HL-60 (cell line): ENCODE measurements at regions not wholly inside any gene's neighbourhood (a gene's known extent, or its start where the extent isn't known, plus 50 kb on each side); places are given as distances from the start of the nearest gene placed in this dataset.
"Not testable (repeated sequence)": the region's sequence is repeated elsewhere in the genome, so short reads cannot be mapped to it uniquely, and the experiment has no call there.

Experiments
- DNase-seq, 2 experiments: peaks; one replicate each; pipeline ENCODE4 v3.0.0-alpha.2; 2010 to 2020; ENCODE audit warnings: low read depth in 1 of 2, low spot score in 1 of 2
- H3K27ac ChIP-seq: fragments of 250-450 bp; sonication (Bioruptor Pico); replicated peaks from 2 replicates; pipeline ENCODE4 v1.5.1; 2020; ENCODE audit warnings: mild to moderate bottlenecking, moderate library complexity
- H3K27me3 ChIP-seq: fragments of 250-450 bp; sonication (Bioruptor Pico); 2 replicates; pipeline ENCODE4 v1.5.1; 2021; ENCODE audit warnings: mild to moderate bottlenecking, moderate library complexity; ENCODE audit not compliant: insufficient read depth, poor library complexity, severe bottlenecking
- H3K4me3 ChIP-seq: replicated peaks from 2 replicates; pipeline ENCODE4 v1.5.1; 2011; ENCODE audit warnings: mild to moderate bottlenecking, control low read depth, low read length; ENCODE audit not compliant: insufficient read depth
- GABPA ChIP-seq: IDR thresholded peaks from 2 replicates; pipeline ENCODE4 v1.6.1; 2012; ENCODE audit warnings: low read depth
- POLR2AphosphoS5 ChIP-seq: IDR thresholded peaks from 2 replicates; pipeline ENCODE4 v1.6.1; 2012; ENCODE audit warnings: low read depth
- SPI1 ChIP-seq: IDR thresholded peaks from 2 replicates; pipeline ENCODE4 v1.6.1; 2012; ENCODE audit warnings: low read depth, mild to moderate bottlenecking, borderline replicate concordance
- TF ChIP-seq, protein P1 (sequence below): IDR thresholded peaks from 2 replicates; pipeline ENCODE4 v1.6.1; 2012; ENCODE audit warnings: low read depth; ENCODE audit not compliant: insufficient replicate concordance
- TF ChIP-seq, protein P2 (sequence below): IDR thresholded peaks from one replicate; pipeline ENCODE4 v1.5.1; 2011; ENCODE audit warnings: low read length, control low read depth, inconsistent platforms; ENCODE audit not compliant: insufficient read depth

DNA sequence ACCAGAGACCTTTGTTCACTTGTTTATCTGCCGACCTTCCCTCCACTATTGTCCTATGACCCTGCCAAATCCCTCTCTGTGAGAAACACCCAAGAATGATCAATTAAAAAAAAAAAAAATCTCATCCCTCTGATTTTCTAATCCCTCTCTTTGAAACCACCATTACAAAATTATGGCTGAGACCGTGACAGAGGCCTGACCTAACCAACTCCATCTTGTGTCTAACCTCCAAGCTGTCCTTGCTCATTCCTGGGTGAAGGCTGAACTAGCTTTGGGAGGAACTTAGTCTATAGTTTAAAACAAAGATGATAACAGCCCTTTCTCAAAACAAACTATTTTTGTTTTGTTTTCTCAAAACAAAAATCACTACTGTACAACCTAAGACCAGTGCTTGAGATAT, 474.5 kb downstream of the TMEM114 start:
- DNase-seq = no peak
- no peaks in the 10 kb centered on the region for H3K27me3 ChIP-seq
- TF ChIP-seq SPI1 = no peak
- TF ChIP-seq, protein P1, sequence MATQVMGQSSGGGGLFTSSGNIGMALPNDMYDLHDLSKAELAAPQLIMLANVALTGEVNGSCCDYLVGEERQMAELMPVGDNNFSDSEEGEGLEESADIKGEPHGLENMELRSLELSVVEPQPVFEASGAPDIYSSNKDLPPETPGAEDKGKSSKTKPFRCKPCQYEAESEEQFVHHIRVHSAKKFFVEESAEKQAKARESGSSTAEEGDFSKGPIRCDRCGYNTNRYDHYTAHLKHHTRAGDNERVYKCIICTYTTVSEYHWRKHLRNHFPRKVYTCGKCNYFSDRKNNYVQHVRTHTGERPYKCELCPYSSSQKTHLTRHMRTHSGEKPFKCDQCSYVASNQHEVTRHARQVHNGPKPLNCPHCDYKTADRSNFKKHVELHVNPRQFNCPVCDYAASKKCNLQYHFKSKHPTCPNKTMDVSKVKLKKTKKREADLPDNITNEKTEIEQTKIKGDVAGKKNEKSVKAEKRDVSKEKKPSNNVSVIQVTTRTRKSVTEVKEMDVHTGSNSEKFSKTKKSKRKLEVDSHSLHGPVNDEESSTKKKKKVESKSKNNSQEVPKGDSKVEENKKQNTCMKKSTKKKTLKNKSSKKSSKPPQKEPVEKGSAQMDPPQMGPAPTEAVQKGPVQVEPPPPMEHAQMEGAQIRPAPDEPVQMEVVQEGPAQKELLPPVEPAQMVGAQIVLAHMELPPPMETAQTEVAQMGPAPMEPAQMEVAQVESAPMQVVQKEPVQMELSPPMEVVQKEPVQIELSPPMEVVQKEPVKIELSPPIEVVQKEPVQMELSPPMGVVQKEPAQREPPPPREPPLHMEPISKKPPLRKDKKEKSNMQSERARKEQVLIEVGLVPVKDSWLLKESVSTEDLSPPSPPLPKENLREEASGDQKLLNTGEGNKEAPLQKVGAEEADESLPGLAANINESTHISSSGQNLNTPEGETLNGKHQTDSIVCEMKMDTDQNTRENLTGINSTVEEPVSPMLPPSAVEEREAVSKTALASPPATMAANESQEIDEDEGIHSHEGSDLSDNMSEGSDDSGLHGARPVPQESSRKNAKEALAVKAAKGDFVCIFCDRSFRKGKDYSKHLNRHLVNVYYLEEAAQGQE = no peak
- TF ChIP-seq GABPA = no peak
- TF ChIP-seq, protein P2, sequence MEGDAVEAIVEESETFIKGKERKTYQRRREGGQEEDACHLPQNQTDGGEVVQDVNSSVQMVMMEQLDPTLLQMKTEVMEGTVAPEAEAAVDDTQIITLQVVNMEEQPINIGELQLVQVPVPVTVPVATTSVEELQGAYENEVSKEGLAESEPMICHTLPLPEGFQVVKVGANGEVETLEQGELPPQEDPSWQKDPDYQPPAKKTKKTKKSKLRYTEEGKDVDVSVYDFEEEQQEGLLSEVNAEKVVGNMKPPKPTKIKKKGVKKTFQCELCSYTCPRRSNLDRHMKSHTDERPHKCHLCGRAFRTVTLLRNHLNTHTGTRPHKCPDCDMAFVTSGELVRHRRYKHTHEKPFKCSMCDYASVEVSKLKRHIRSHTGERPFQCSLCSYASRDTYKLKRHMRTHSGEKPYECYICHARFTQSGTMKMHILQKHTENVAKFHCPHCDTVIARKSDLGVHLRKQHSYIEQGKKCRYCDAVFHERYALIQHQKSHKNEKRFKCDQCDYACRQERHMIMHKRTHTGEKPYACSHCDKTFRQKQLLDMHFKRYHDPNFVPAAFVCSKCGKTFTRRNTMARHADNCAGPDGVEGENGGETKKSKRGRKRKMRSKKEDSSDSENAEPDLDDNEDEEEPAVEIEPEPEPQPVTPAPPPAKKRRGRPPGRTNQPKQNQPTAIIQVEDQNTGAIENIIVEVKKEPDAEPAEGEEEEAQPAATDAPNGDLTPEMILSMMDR = no peak
- no peak for TF ChIP-seq POLR2AphosphoS5
- no peak overlapping the region for H3K27ac ChIP-seq
- H3K4me3 ChIP-seq = no peak overlapping the region

DNA sequence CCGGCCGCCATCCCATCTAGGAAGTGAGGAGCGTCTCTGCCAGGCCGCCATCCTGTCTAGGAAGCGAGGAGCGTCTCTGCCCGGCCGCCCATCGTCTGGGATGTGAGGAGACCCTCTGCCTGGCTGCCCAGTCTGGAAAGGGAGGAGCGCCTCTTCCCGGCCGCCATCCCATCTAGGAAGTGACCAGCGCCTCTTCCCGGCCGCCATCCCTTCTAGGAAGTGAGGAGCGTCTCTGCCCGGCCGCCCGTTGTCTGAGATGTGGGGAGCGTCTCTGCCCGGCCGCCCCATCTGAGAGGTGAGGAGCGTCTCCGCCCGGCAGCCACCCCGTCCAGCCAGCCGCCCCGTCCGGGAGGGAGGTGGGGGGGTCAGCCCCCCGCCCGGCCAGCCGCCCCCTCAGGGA, 475.4 kb downstream of the TMEM114 start:
- H3K27ac ChIP-seq, DNase-seq, H3K27me3 ChIP-seq, H3K4me3 ChIP-seq: not testable (repeated sequence)

DNA sequence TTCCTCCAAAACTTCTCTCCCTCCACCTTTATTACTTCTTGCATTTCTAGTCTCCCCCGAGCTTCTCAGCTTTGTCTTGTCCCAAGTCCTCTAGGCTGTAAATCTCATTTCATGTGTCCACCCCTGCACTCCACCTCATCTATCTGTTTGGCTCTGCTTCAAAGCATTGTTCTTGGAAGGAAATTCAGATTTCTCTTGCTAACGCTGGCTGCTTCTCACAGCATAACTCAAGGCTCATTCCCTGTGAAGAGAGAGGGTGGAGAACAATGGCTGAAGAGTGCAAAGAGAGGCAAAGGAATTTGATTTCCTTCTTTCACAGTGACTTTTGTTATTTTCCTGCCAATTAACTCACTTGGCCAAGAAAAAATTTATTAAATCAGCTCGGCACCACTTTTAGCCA, 476.5 kb downstream of the TMEM114 start:
- no peaks in the 10 kb centered on the region for H3K27me3 ChIP-seq
- H3K4me3 ChIP-seq = no peak overlapping the region
- TF ChIP-seq SPI1 (no peak), GABPA (no peak), POLR2AphosphoS5 (no peak)
- TF ChIP-seq, protein P2 = no peak
- TF ChIP-seq, protein P1 = no peak
- no peak for DNase-seq
- no peak overlapping the region for H3K27ac ChIP-seq

DNA sequence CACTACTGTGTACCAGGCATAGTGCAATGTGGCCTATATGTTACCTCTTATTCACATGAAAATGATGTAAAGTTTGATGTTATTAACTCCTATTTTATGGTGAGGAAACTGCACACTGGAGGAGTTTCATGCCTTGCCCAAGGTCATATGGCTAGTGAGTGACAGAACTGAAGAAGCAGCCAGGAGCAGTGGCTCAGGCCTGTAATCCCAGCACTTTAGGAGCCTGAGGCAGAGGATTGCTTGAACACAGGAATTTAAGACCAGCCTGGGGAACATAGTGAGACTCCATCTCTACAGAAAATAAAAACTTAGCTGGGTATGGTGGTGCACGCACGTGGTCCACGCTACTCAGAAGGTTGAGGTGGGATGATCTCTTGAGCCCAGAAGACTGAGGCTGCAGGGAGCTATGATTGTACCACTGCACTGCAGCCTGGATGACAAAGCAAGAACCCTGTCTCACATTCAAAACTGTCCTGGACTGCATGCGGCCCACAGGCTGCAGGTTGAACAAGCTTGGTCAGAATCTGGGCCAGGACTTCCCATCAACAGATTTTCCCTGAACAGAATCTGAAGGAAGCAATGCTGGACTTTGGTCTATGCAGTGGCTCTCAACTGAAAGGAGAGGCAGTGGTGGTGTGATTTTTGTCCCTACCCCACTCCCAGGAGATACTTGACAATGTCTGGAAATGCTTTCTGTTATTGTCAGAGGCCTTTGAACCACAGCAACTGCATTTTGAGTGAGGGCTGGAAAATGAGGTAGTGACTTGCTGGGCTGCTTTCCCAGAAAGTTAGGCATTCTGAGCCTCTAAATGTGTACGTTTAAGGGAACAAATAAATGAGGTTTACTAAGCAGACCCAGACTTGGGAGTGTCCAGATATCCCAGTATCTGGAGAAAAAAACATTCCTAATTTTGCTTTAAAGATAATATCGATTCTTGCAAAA, 479.5 kb downstream of the TMEM114 start:
- no peak overlapping the region for H3K4me3 ChIP-seq
- DNase-seq = no peak
- H3K27me3 ChIP-seq = no peaks in the 10 kb centered on the region
- no peak overlapping the region for H3K27ac ChIP-seq
- TF ChIP-seq GABPA (no peak), POLR2AphosphoS5 (no peak), SPI1 (no peak)
